ENCODE measurements at regions not wholly inside any gene's neighbourhood (a gene's known extent, or its start where the extent isn't known, plus 50 kb on each side); places are given as distances from the start of the nearest gene placed in this dataset.

DNA sequence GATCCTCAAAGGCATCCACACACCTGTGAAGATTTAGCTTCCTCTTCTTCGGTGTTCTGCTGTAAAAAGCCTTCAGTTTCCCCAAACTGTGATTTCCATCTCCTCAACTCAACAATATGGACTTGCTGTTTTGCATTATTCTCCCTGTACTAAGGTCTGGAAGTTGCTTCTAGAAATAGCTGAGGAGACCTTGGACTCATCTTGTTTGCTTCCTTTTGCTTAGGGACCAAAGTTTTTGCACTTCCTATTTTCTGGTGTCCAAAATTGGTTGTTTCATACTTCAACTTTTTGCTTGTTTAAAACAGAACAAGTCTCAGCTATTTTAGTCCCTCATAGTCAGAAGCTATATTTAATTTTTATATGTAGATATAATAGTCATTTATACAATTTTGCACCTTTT lies 201.9 kb upstream of the COPS8 start:
- no peak for DNase-seq

DNA sequence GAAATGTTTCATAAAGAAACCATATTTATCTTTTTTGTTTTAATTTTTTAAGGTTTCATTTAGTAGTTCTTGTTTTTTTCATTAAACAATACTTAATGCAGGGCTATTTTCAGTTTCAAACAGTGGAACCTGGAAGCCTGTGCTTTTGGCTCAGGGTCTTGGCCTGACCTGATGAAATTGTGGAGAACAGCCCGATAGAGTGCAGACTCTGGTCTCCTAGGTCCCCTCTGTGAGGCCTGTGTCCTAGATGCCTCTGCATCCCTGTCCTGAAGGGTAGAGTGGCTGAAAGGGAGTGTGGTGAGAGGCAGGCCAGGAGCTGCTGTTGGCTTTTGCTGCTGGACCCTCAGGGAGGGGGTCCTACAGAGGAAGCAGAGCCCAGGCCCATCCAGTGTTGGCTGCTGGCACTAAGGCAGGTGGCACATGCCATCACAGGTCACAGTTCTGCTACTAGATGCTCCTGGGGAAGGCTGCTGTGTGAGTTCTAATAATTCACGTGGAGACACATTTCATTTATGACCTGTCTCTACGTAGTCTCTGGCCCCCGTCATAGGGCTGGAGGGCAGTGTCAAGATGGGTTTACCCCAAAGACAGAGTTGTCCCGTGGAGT lies 201.0 kb upstream of the COPS8 start:
- no peak for DNase-seq

DNA sequence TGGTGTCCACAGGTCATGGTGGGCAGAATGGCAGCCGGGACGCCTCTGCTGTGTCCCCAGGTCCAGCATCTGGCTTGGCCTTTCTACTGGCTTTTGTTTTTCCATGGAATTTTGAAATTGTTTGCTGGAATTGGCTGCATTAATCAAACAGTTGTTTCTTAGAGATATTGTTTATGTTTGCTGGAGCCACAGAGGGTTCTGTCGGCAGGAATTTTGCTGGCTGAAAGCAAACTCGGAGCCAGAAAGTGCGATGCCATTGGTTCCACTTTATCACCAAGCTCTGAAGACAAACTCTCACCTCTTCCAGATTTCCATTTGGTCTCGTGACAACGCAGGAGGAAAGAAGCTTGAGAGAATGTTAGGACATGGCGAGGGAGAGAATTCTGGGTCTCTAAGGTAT lies 199.2 kb upstream of the COPS8 start:
- no peak for DNase-seq

DNA sequence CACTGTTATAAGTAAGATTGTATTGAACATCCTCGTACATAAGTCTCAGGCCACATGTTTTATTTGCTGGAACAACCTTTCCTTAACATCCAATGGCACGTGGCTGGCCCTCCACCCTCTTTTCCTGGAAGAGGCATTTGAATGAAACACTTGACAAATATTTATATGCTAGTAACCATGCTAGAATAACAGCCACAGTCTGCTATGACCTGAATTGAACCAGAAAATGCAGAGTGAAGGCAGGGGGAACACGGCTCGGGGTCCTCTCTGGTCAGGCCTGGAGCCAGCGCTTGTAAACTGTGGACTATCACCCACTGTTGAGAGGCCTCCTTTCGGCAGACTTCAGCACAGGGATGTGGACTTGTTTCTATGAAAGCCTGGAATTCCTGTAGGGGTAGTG lies 198.2 kb upstream of the COPS8 start:
- no peak for DNase-seq

GRCh38 chr2:236887953-236888793 lies 197.5 kb upstream of the COPS8 start:
- DNase-seq: no peak

- no peak for DNase-seq
Measured at GRCh38 chr2:236888794-236889780, 196.6 kb upstream of the COPS8 start.

DNA sequence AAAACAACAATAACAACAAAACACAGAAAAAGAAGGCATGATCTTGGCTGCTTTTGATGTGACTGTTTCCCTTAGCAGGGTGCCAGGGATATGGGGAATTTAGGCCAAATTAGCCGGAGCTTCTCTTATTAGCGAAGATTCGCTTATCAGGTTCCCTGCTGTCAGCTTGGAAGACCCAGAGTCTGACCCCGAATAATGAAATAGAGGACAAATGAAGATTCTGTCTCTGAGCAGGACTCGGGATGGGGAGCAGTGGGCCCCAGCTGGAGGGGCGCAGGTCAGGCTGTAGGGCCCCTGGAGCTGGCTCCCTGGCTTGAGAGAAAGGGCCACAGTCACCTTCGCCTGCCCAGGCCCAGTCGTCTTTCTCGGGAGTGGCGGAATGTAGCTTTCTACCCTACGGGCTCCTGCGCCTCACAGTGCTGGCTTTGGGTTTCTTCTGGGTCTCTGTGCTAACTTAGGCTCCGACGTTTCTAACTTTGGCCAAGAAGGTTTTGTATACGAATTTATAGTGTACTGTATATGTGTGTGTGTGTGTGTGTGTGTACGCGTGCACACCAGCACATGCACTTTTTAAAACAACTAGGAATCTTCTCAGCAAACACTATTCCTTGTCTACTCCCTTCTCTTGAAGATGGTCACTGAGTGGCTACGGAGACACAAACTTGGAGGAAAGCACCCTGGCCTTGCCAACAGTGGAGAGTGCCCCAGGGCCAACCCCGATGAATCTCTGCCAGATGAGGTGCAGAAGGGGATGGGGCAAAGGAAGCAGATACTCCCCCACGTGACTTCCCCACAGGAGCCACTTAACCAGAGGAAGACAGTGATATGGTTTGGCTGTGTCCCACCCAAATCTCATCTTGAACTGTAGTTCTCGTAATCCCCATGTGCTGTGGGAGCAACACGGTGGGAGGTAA lies 195.6 kb upstream of the COPS8 start:
- DNase-seq: no peak

GRCh38 chr2:236892721-236893120 lies 193.0 kb upstream of the COPS8 start:
- no peak for DNase-seq

GRCh38 chr2:236894791-236895190 lies 190.9 kb upstream of the COPS8 start:
- no peak for DNase-seq

DNA sequence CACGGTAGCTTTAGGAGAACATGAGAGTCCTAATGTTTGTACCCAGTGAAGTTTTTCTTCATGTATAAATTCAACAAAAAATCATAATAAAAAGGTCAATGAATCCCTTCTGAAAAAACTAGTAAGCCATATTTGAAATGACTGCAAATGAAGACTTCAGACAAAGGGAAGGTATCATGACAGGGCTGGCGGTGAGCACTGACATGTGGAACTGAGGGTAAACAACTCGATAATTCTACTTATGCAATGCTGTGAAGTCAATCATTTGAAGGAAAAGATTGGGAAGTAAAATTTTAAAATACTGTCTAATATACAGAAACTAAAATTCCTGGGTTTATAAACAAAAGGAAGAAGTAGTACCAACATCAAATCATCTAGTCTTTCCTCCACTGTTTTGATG lies 190.2 kb upstream of the COPS8 start:
- no peak for DNase-seq

GRCh38 chr2:236896688-236897087 lies 189.0 kb upstream of the COPS8 start:
- no peak for DNase-seq

DNA sequence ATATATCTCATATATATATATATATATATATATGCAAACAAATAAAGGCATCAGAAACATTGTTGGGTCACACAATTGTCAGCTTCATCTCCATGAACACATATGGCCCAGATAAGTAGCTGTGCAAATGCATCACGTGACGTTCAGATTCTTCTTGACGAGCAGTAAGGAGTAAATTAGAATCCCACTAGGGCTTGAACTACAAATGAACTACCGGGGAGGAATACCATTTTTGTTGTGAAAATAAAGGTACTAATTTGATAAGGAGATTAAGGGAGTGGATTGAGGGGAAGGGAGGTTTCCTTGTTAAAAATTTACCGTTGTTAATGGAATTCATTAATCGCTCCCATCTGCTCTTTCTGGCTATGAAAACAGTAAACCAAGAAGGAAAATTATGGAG lies 186.5 kb upstream of the COPS8 start:
- DNase-seq: no peak

DNA sequence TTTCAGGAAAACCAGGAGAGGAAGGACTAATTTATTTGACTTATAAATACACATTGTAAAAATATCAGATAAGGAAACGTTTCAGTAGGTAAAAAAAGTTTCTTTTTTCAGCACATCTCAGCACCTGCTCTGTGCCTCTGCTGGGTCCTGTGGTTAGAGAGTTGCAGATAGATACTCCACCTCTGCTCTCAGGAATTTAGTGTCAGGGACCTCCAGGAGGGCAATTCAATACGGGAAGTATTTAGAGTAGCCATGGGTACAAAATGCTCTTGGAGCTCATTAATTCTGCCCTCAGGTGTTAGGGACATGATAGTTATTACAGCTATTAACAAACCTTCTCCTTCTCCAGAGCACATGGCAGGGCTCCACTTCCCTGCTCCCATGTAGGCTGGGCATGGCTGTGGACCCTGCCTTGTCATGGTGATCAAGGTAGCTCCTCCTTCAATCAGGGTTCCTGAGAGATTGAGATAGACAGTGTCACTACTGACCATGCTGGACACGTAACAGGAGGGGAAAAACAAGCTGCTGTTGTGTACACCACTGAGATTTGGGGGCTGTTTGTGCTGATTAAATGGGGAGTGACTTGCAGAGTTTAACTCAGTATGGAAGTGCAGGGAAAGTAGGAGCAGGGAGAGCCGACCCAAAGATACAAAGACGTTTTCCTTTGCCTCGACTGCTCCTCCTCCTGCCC lies 185.6 kb upstream of the COPS8 start:
- DNase-seq: no peak

DNA sequence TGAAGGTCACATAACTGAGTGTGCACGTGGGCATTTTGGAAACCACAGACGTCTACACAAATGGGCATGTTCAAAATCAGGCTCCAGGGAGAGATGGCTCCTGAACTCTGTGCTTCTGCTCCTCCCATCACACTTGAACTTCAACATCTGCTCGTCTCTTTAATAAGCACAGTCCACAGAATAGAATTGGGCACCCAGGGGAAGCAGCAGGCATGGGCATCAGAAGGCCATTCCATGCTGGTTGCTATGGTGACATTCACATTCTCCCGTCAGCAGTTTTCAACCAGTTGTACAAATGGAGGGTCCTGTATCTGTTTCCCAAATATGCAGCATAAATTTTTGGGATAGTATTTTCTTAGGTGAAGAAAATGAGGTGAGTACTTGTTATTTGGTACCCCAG lies 183.7 kb upstream of the COPS8 start:
- no peak for DNase-seq

GRCh38 chr2:236903978-236904377 lies 181.7 kb upstream of the COPS8 start:
- no peak for DNase-seq

DNA sequence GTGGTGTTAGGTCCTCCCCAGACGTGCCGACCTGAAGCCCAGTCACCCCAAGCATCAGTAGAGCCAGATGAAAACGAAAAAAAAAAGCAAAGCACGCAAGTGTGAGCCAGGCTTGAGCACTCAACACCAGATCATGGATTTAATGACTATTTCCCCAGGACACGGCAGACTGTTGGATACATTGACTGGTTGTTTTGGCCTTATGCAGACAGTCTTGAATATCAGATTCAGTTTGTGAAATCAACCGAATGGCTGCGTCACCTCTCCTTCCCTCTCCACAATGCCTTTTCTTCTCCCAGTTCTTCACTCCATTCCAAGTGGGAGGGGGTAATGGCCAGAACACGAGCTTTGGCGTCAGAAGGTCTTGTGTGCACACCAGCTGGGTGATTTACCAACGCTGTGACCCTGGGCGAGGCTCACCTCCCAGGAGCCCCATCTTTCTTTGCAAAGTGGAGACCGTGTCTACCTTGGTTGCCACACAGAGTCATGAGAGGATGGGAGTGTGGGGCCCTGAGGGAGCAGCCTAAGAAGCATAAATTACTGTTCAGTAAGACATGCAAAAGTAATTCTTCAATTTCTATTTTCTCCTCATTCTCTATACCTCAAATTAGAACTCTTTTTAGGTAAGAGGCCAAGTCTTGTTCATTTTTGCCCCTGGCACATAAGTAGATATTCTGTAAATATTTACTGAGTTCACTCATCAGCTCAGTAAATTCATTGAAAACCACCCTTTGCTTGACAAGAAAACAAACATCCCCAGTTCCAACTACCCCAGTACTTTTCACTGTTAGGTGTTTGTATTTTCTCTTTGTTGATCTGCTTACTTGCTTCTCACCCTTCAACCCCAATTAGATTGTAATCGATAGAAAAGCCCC lies 181.1 kb upstream of the COPS8 start:
- no peak for DNase-seq

GRCh38 chr2:236905976-236906375 lies 179.7 kb upstream of the COPS8 start:
- no peak for DNase-seq

DNA sequence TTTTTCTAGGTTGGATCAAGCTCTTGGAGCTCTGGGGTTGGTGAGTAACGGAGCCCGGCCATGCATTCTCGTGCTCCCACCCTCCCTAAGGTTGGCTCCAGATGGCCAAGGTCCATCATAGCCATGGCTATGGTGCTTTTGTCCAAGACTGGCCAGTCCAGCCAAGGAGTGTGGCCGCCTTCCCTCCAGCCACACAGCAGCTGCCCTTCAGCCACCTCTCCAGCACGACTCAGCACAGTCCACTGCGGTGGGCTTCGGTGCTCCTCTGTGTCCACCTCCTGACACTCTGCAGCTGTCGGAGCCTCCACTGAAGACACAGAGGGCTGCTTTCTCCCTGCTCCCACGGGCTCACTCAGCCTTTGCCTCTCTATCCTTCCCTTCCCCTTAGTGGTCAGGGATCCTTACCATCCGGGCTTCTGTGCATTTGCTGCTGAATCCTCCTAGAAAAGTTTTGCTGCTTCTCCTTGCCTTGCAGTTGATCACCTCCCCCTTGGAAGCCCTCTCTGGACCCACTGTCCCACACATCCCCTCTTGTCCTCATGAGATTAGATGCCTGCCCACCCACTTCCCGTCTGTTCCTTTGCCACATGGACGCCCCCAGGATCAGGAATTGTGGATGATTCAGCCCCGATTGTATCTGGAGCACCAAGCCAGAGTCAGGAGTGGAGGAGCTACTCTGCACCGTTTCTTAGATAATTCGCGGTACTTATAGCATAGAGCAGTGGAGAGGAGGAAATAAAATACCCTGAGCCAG lies 177.1 kb upstream of the COPS8 start:
- DNase-seq: no peak

- DNase-seq: no peak
Measured at GRCh38 chr2:236909193-236909504, 176.5 kb upstream of the COPS8 start.

- no peak for DNase-seq
Measured at GRCh38 chr2:236909802-236910201, 175.9 kb upstream of the COPS8 start.

All from activated effector memory CD4-positive, alpha-beta T cell treated with anti-CD3 and anti-CD28 coated beads, Interleukin-2, amount 50 U/mL, for 16 hours (primary cell).